ENCODE measurements at regions not wholly inside any gene's neighbourhood (a gene's known extent, or its start where the extent isn't known, plus 50 kb on each side); places are given as distances from the start of the nearest gene placed in this dataset.

DNA sequence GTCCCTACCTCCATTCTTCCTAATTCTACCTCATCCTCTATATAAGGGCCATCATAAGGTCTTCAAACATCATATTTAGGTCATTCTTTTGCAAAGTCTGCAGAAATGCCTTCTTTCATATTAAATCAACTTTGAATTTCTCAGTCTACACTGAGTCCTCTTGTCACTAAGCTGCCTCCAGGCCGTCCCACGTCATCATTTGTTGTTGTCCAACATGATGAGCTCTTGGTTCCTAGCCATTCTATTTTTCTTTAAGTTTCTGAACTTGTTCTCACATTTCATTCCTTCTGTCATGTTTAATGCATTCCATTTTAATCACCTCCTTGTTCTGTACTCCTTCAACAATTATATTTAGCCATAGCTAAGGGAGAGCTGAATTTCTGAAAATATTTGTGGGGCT is 59.2 kb upstream of the PGR start:
- Histone ChIP-seq H2AFZ (ENCODE audit: low read depth, low read length) (no peak overlapping the region), H3K27me3 (ENCODE audit: insufficient read depth, low read depth, low read length) (no peaks in the 10 kb centered on the region), H4K20me1 (ENCODE audit: insufficient read depth) (no peaks in the 10 kb centered on the region), H3K9ac (ENCODE audit: low read length) (no peak overlapping the region), H3K9me3 (ENCODE audit: low read length) (no peaks in the 10 kb centered on the region), H3K9me2 (ENCODE audit: insufficient read depth, low read length) (no peaks in the 10 kb centered on the region), H3K4me3 (ENCODE audit: low read length) (no peak overlapping the region), H3K4me2 (ENCODE audit: low read length) (no peak overlapping the region), H3F3A (ENCODE audit: insufficient read depth, low read length, poor library complexity, severe bottlenecking) (no peaks in the 10 kb centered on the region), H3K79me2 (replicated peaks; ENCODE audit: insufficient read depth, low read length) (no peaks in the 10 kb centered on the region), H3K27ac (ENCODE audit: low read length) (no peak overlapping the region), H3K36me3 (ENCODE audit: insufficient read depth, low read length) (no peaks in the 10 kb centered on the region)
- TF ChIP-seq TAF1 (IDR thresholded peaks at IDR 0.05; ENCODE audit: low read depth) (no peak), REST (IDR thresholded peaks at IDR 0.05; ENCODE audit: borderline replicate concordance) (no peak), POLR2AphosphoS5 (IDR thresholded peaks at IDR 0.05) (no peak), RAD21 (conservative IDR thresholded peaks at IDR 0.05) (no peak), EZH2 (IDR thresholded peaks at IDR 0.05; ENCODE audit: borderline replicate concordance, insufficient read depth, low read length, poor library complexity, severe bottlenecking) (no peak), MXI1 (conservative IDR thresholded peaks at IDR 0.05; ENCODE audit: poor library complexity, severe bottlenecking) (no peak), SMC3 (conservative IDR thresholded peaks at IDR 0.05; ENCODE audit: poor library complexity) (no peak), EP300 (conservative IDR thresholded peaks at IDR 0.05; ENCODE audit: poor library complexity, severe bottlenecking) (no peak)
- TF ChIP-seq, protein P1, sequence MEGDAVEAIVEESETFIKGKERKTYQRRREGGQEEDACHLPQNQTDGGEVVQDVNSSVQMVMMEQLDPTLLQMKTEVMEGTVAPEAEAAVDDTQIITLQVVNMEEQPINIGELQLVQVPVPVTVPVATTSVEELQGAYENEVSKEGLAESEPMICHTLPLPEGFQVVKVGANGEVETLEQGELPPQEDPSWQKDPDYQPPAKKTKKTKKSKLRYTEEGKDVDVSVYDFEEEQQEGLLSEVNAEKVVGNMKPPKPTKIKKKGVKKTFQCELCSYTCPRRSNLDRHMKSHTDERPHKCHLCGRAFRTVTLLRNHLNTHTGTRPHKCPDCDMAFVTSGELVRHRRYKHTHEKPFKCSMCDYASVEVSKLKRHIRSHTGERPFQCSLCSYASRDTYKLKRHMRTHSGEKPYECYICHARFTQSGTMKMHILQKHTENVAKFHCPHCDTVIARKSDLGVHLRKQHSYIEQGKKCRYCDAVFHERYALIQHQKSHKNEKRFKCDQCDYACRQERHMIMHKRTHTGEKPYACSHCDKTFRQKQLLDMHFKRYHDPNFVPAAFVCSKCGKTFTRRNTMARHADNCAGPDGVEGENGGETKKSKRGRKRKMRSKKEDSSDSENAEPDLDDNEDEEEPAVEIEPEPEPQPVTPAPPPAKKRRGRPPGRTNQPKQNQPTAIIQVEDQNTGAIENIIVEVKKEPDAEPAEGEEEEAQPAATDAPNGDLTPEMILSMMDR (IDR thresholded peaks at IDR 0.05; ENCODE audit: poor library complexity, severe bottlenecking), result no peak

- Histone ChIP-seq H3K27me3 (ENCODE audit: insufficient read depth, low read depth, low read length) (no peaks in the 10 kb centered on the region), H3F3A (ENCODE audit: insufficient read depth, low read length, poor library complexity, severe bottlenecking) (no peaks in the 10 kb centered on the region), H3K4me3 (ENCODE audit: low read length) (no peak overlapping the region), H3K9me3 (ENCODE audit: low read length) (no peaks in the 10 kb centered on the region), H3K36me3 (ENCODE audit: insufficient read depth, low read length) (no peaks in the 10 kb centered on the region), H3K79me2 (replicated peaks; ENCODE audit: insufficient read depth, low read length) (no peaks in the 10 kb centered on the region), H4K20me1 (ENCODE audit: insufficient read depth) (no peaks in the 10 kb centered on the region), H3K9me2 (ENCODE audit: insufficient read depth, low read length) (no peaks in the 10 kb centered on the region), H2AFZ (ENCODE audit: low read depth, low read length) (no peak overlapping the region), H3K4me2 (ENCODE audit: low read length) (no peak overlapping the region), H3K27ac (ENCODE audit: low read length) (no peak overlapping the region), H3K9ac (ENCODE audit: low read length) (no peak overlapping the region)
- TF ChIP-seq TAF1 (IDR thresholded peaks at IDR 0.05; ENCODE audit: low read depth), result no peak
Observed at GRCh38 chr11:101188173-101188572, 58.6 kb upstream of the PGR start.

GRCh38 chr11:101187748-101188147 is 58.1 kb upstream of the PGR start:
- H3K9ac ChIP-seq (ENCODE audit: low read length), result no peak overlapping the region
- no peaks in the 10 kb centered on the region for H3K27me3 ChIP-seq (ENCODE audit: insufficient read depth, low read depth, low read length)
- no peak overlapping the region for H3K27ac ChIP-seq (ENCODE audit: low read length)
- H3K9me2 ChIP-seq (ENCODE audit: insufficient read depth, low read length), result no peaks in the 10 kb centered on the region
- no peaks in the 10 kb centered on the region for H3K36me3 ChIP-seq (ENCODE audit: insufficient read depth, low read length)
- H3F3A ChIP-seq (ENCODE audit: insufficient read depth, low read length, poor library complexity, severe bottlenecking), result no peaks in the 10 kb centered on the region
- H3K79me2 ChIP-seq (replicated peaks; ENCODE audit: insufficient read depth, low read length), result no peaks in the 10 kb centered on the region
- no peaks in the 10 kb centered on the region for H4K20me1 ChIP-seq (ENCODE audit: insufficient read depth)
- H3K4me2 ChIP-seq (ENCODE audit: low read length), result no peak overlapping the region
- no peak overlapping the region for H3K4me3 ChIP-seq (ENCODE audit: low read length)
- H3K9me3 ChIP-seq (ENCODE audit: low read length), result no peaks in the 10 kb centered on the region
- no peak for TF ChIP-seq SMC3 (conservative IDR thresholded peaks at IDR 0.05; ENCODE audit: poor library complexity)
- no peak overlapping the region for H2AFZ ChIP-seq (ENCODE audit: low read depth, low read length)

Measured in neural cell (in vitro differentiated cells).